ENCODE measurements at regions not wholly inside any gene's neighbourhood (a gene's known extent, or its start where the extent isn't known, plus 50 kb on each side); places are given as distances from the start of the nearest gene placed in this dataset.

DNA sequence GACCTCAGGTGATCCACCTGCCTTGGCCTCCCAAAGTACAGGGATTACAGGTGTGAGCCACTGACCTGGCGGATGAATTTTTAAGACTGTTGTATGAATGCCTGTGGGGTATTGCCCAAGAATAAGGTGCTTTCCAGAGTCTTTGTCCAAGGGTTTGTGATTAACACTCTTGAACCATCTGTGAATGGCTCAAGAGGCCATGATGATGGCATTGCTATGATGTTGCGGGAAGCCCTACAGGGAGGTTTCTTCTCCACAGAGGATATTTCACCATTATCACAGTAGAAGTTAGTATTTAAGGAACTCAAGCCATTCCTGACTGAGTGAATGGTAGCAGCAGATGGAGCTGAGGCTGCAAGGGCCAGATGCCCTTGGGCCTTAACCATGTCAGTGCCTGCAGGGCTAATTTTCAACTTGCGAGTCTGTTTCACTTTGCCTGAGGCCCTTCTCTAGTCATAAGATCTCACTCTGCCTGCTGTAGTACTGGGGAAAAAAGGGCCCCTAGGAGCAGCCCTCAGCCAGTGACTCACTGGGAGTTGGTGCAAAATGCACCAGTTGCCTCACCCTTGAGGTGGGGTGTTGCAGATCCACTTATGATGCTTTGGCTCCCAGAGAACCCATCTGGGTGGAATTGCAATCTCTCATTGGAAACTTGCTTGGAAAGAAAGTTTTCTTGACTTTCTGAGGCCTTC lies 108.6 kb upstream of the FLRT2 start:
- peaks cover 18% of the 10 kb centered on the region for H3K4me1 Mint-ChIP-seq

DNA sequence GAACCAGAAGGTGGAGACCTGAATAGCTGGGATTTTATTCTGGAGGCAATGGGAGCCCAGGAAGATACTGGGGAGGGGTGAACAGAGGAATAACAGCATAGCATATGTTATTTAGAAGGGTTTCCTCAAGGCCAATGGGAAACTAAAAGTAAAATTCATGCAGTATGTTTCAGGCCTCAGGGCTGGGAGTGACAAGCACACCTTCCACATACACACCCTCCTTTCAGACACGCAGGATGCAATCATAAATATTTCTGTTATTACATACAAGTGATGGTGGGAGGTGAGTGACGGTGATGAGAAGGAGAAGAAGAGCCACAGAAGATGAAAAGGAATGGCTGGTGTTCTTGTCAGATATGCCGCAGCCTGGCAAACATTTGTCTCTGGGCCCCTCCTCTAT lies 106.1 kb upstream of the FLRT2 start:
- Histone ChIP-seq H4K20me1 (ENCODE audit: insufficient read depth, low read length) (no peaks in the 10 kb centered on the region), H3K4me3 (replicated peaks in 1 of 3; ENCODE audit: low read depth in 2 of 3, low read length in 3 of 3) (no peak overlapping the region), H3K4me2 (replicated peaks; ENCODE audit: extremely low read depth, low read length, poor library complexity, severe bottlenecking) (no peak overlapping the region), H3K79me2 (ENCODE audit: insufficient read depth, low read length) (no peaks in the 10 kb centered on the region), H3K36me3 (replicated peaks in 1 of 2; ENCODE audit: control insufficient read depth in 1 of 2, insufficient read depth in 2 of 2, low read length in 2 of 2) (no peaks in the 10 kb centered on the region), H3K27me3 (ENCODE audit: control insufficient read depth in 2 of 2, insufficient read depth in 2 of 2, low read length in 2 of 2) (no peaks in the 10 kb centered on the region), H3K9ac (ENCODE audit: insufficient read depth, low read length, poor library complexity, severe bottlenecking) (no peak overlapping the region), H3K27ac (ENCODE audit: low read depth in 1 of 2, low read length in 2 of 2) (no peak overlapping the region), H2AFZ (ENCODE audit: insufficient read depth, low read depth, low read length, poor library complexity, severe bottlenecking) (no peak overlapping the region), H3K9me3 (replicated peaks in 1 of 2; ENCODE audit: control insufficient read depth in 1 of 2, insufficient read depth in 1 of 2, low read length in 2 of 2) (no peaks in the 10 kb centered on the region), H3K4me1 (ENCODE audit: control insufficient read depth in 1 of 2, insufficient read depth in 2 of 2, low read length in 2 of 2) (no peaks in the 10 kb centered on the region)
- peaks cover 0 to 3% (median 2%) of the 10 kb centered on the region in 3 donors for H3K27me3 Mint-ChIP-seq (ENCODE audit: low read depth in 3 of 3)
- WGBS (ENCODE audit: insufficient coverage) = no CpG with 5 or more reads among the region's 3 CpGs
- TF ChIP-seq CTCF (IDR thresholded peaks at IDR 0.05) = no peak
- H3K36me3 Mint-ChIP-seq = no peaks in the 10 kb centered on the region
- no peak overlapping the region for H3K27ac Mint-ChIP-seq
- no peak overlapping the region for H3K4me3 Mint-ChIP-seq
- peaks cover 0 to 4% (median 1%) of the 10 kb centered on the region in 7 donors for H3K9me3 Mint-ChIP-seq
- peaks cover 7% of the 10 kb centered on the region for H3K4me1 Mint-ChIP-seq
- intact Hi-C loops (cut with micrococcal nuclease) = no loop called here
- DNase-seq = no peak

More for the DNA sequence above, 108.6 kb upstream of the FLRT2 start:
- no peaks in the 10 kb centered on the region for H3K27me3 ChIP-seq (ENCODE audit: control insufficient read depth in 2 of 2, insufficient read depth in 2 of 2, low read length in 2 of 2)
- H4K20me1 ChIP-seq (ENCODE audit: insufficient read depth, low read length) = no peaks in the 10 kb centered on the region
- no peaks in the 10 kb centered on the region for H3K36me3 Mint-ChIP-seq
- H3K27me3 Mint-ChIP-seq (ENCODE audit: low read depth in 3 of 3) = peaks cover 0 to 2% (median 1%) of the 10 kb centered on the region in 3 donors
- H3K27ac Mint-ChIP-seq = peak overlapping the region in 2 of 7 donors; percentile 12 to 30
- no peak overlapping the region for H3K27ac ChIP-seq (ENCODE audit: low read depth in 1 of 2, low read length in 2 of 2)
- no peak overlapping the region for H3K4me2 ChIP-seq (replicated peaks; ENCODE audit: extremely low read depth, low read length, poor library complexity, severe bottlenecking)
- no peak overlapping the region for H3K4me3 Mint-ChIP-seq
- peaks cover 0 to 4% (median under 1%) of the 10 kb centered on the region in 7 donors for H3K9me3 Mint-ChIP-seq
- TF ChIP-seq CTCF (IDR thresholded peaks at IDR 0.05) = no peak
- no peaks in the 10 kb centered on the region for H3K9me3 ChIP-seq (replicated peaks in 1 of 2; ENCODE audit: control insufficient read depth in 1 of 2, insufficient read depth in 1 of 2, low read length in 2 of 2)
- peak in 2 of 3 donors; percentile 11 to 48 for DNase-seq
- H3K79me2 ChIP-seq (ENCODE audit: insufficient read depth, low read length) = no peaks in the 10 kb centered on the region
- no peak overlapping the region for H3K9ac ChIP-seq (ENCODE audit: insufficient read depth, low read length, poor library complexity, severe bottlenecking)
- 100% methylated on average over 1 of the region's 3 CpGs for WGBS (ENCODE audit: insufficient coverage)
- H3K4me3 ChIP-seq (replicated peaks in 1 of 3; ENCODE audit: low read depth in 2 of 3, low read length in 3 of 3) = no peak overlapping the region
- no peaks in the 10 kb centered on the region for H3K36me3 ChIP-seq (replicated peaks in 1 of 2; ENCODE audit: control insufficient read depth in 1 of 2, insufficient read depth in 2 of 2, low read length in 2 of 2)
- intact Hi-C loops (cut with micrococcal nuclease) = no loop called here
- H2AFZ ChIP-seq (ENCODE audit: insufficient read depth, low read depth, low read length, poor library complexity, severe bottlenecking) = no peak overlapping the region
- peaks cover 7 to 11% of the 10 kb centered on the region in 2 donors for H3K4me1 ChIP-seq (ENCODE audit: control insufficient read depth in 1 of 2, insufficient read depth in 2 of 2, low read length in 2 of 2)

Measured in CD14-positive monocyte (primary cell).